Prostate gland (tissue), 2 donors: ENCODE measurements at regions not wholly inside any gene's neighbourhood (a gene's known extent, or its start where the extent isn't known, plus 50 kb on each side); places are given as distances from the start of the nearest gene placed in this dataset.
A peak's percentile ranks its signal among the peaks of the same experiment; 100 is the strongest.

Experiments used
- DNase-seq: peaks from one replicate; pipeline ENCODE4 v3.0.0-alpha.2; 2019; ENCODE audit warnings: low spot score
- H3K27ac ChIP-seq, 2 donors: fragments of 200-600 bp; sonication (generic); 2 replicates each; pipeline ENCODE4 v1.5.1; 2017 to 2019
- H3K27me3 ChIP-seq: fragments of 200-600 bp; sonication (generic); replicated peaks from 2 replicates; pipeline ENCODE4 v1.5.1; 2019; ENCODE audit not compliant: insufficient read depth
- H3K36me3 ChIP-seq, 2 donors: fragments of 200-600 bp; sonication (generic); 1 replicate in 1 of 2; 2 replicates in 1 of 2; pipeline versions ENCODE4 v1.5.1 to v1.8.1; 2017 to 2019
- H3K4me1 ChIP-seq: fragments of 200-600 bp; sonication (generic); replicated peaks from 2 replicates; pipeline ENCODE4 v1.5.1; 2019
- H3K4me3 ChIP-seq, 2 donors: fragments of 200-600 bp; sonication (generic); 2 replicates each; pipeline ENCODE4 v1.5.1; 2017 to 2019
- H3K9me3 ChIP-seq: fragments of 200-600 bp; sonication (generic); 2 replicates; pipeline ENCODE4 v1.5.1; 2017
- CTCF ChIP-seq, 4 experiments: fragments of 200-600 bp in 2 of 4; fragments of 450-650 bp in 2 of 4; sonication (generic) in 2 of 4; IDR thresholded peaks; 1 replicate in 3 of 4; 2 replicates in 1 of 4; pipeline ENCODE4 v1.5.1; 2016 to 2019; ENCODE audit warnings: antibody characterized with exemption in 4 of 4, mild to moderate bottlenecking in 2 of 4, moderate library complexity in 2 of 4
- POLR2A ChIP-seq: fragments of 450-650 bp; IDR thresholded peaks from one replicate; pipeline ENCODE4 v1.6.1; 2016; ENCODE audit warnings: antibody characterized with exemption, mild to moderate bottlenecking
- POLR2AphosphoS5 ChIP-seq: sonication (generic); formaldehyde crosslinking; IDR thresholded peaks from one replicate; pipeline ENCODE4 v1.6.1; 2017; ENCODE audit warnings: antibody characterized with exemption
- WGBS: methylation state at CpG from one replicate; pipeline ENCODE4 v1.1.5; 2018; 5-methylcytosine and 5-hydroxymethylcytosine counted together
- intact Hi-C: fragments of 100-400 bp; cut with DNase I; formaldehyde crosslinking; loops from one replicate; pipeline ENCODE4 v1.14.2; 2022

GRCh38 chr12:115332945-115333344 lies 649.0 kb upstream of the TBX3 start:
- no peak overlapping the region for H3K4me3 ChIP-seq
- no peaks in the 10 kb centered on the region for H3K9me3 ChIP-seq
- H3K27ac ChIP-seq: no peak overlapping the region
- H3K4me1 ChIP-seq: no peaks in the 10 kb centered on the region
- H3K27me3 ChIP-seq: no peaks in the 10 kb centered on the region
- intact Hi-C loops: no loop called here
- TF ChIP-seq POLR2A (no peak), POLR2AphosphoS5 (no peak), CTCF (IDR thresholded peaks at IDR 0.05) (no peak)
- no peak for DNase-seq
- H3K36me3 ChIP-seq: no peaks in the 10 kb centered on the region

- Histone ChIP-seq H3K36me3 (no peaks in the 10 kb centered on the region), H3K27ac (peak overlapping the region; percentile 34 to 70)
- intact Hi-C loops: no loop called here
These were observed 641.9 kb upstream of the TBX3 start for GRCh38 chr12:115325858-115326257.

GRCh38 chr12:115324949-115325593 lies 641.1 kb upstream of the TBX3 start:
- Histone ChIP-seq H3K36me3 (no peaks in the 10 kb centered on the region), H3K9me3 (no peaks in the 10 kb centered on the region), H3K4me1 (no peaks in the 10 kb centered on the region), H3K4me3 (no peak overlapping the region), H3K27ac (peak overlapping the region; percentile 34 to 70), H3K27me3 (no peaks in the 10 kb centered on the region)
- peak; percentile 70 for DNase-seq
- intact Hi-C loops: no loop called here
- WGBS: 11% methylated on average over 5 of the region's 5 CpGs
- TF ChIP-seq CTCF (IDR thresholded peaks at IDR 0.05) (no peak), POLR2AphosphoS5 (peak; percentile 76), POLR2A (no peak)

More at GRCh38 chr12:115325858-115326257, 641.9 kb upstream of the TBX3 start:
- WGBS: 26% methylated on average over 3 of the region's 3 CpGs
- Histone ChIP-seq H3K4me3 (no peak overlapping the region), H3K4me1 (no peaks in the 10 kb centered on the region), H3K9me3 (no peaks in the 10 kb centered on the region), H3K27me3 (no peaks in the 10 kb centered on the region)
- peak; percentile 67 for TF ChIP-seq POLR2AphosphoS5
- TF ChIP-seq POLR2A: no peak
- DNase-seq: peak; percentile 58

GRCh38 chr12:115323223-115323905 lies 639.4 kb upstream of the TBX3 start:
- no peaks in the 10 kb centered on the region for H3K36me3 ChIP-seq
- H3K4me3 ChIP-seq: no peak overlapping the region
- DNase-seq: no peak
- H3K9me3 ChIP-seq: no peaks in the 10 kb centered on the region
- no peaks in the 10 kb centered on the region for H3K4me1 ChIP-seq
- TF ChIP-seq POLR2A (no peak), CTCF (IDR thresholded peaks at IDR 0.05) (no peak), POLR2AphosphoS5 (no peak)
- intact Hi-C loops: no loop called here
- H3K27ac ChIP-seq: no peak overlapping the region
- WGBS: 98% methylated on average over 3 of the region's 3 CpGs
- no peaks in the 10 kb centered on the region for H3K27me3 ChIP-seq

- DNase-seq: no peak
- TF ChIP-seq POLR2A (no peak), POLR2AphosphoS5 (no peak), CTCF (IDR thresholded peaks at IDR 0.05) (no peak)
- no peaks in the 10 kb centered on the region for H3K9me3 ChIP-seq
- intact Hi-C loops: no loop called here
- H3K27ac ChIP-seq: no peak overlapping the region
- H3K4me3 ChIP-seq: no peak overlapping the region
- no peaks in the 10 kb centered on the region for H3K4me1 ChIP-seq
- H3K27me3 ChIP-seq: no peaks in the 10 kb centered on the region
- 53% methylated on average over 4 of the region's 4 CpGs for WGBS
- no peaks in the 10 kb centered on the region for H3K36me3 ChIP-seq
These were observed 638.3 kb upstream of the TBX3 start for GRCh38 chr12:115322275-115322674.
